Omental fat pad (tissue), 3 donors: ENCODE measurements at regions not wholly inside any gene's neighbourhood (a gene's known extent, or its start where the extent isn't known, plus 50 kb on each side); places are given as distances from the start of the nearest gene placed in this dataset.

Experiments used
- ATAC-seq: fragments of 150-250 bp; one replicate; pipeline ENCODE4 v1.9.1; 2016; ENCODE audit warnings: mild to moderate bottlenecking, moderate library complexity; ENCODE audit not compliant: low FRiP score
- DNase-seq: peaks from one replicate; pipeline ENCODE4 v3.0.0-alpha.2; 2019; ENCODE audit warnings: low spot score
- CTCF ChIP-seq, 3 donors: fragments of 450-650 bp; IDR thresholded peaks; one replicate each; pipeline ENCODE4 v1.5.1; 2016 to 2017; ENCODE audit warnings: antibody characterized with exemption in 3 of 3, mild to moderate bottlenecking in 3 of 3, moderate library complexity in 2 of 3

GRCh38 chr5:4212981-4213819 is 617.6 kb downstream of the IRX1 start:
- ATAC-seq (no peak), DNase-seq (no peak)
- no peak for TF ChIP-seq CTCF (IDR thresholded peaks at IDR 0.05)

DNA sequence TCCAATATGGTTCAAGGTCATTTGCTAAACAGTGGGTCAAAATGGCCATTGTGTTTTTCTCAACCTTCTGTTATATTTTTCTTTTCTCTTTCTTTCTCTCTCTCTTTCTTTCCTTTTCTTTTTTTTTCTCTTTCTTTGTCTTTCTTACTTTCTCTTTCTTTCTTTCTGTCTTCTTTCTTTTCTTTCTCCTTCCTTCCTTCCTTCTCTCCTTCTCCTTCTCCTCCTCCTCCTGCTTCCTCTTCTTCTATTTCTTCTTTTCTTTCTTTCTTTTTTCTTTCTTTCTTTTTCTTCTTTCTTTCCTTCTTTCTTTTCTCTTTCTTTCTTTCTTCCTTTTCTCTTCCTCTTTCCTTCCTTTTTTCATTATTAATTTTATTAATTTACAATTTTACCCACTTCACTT is 619.5 kb downstream of the IRX1 start:
- DNase-seq (no peak), ATAC-seq (no peak)
- TF ChIP-seq CTCF (IDR thresholded peaks at IDR 0.05) = no peak

- ATAC-seq = no peak
- TF ChIP-seq CTCF (IDR thresholded peaks at IDR 0.05) = no peak
- no peak for DNase-seq
Measured at GRCh38 chr5:4216142-4216541, 620.5 kb downstream of the IRX1 start.

DNA sequence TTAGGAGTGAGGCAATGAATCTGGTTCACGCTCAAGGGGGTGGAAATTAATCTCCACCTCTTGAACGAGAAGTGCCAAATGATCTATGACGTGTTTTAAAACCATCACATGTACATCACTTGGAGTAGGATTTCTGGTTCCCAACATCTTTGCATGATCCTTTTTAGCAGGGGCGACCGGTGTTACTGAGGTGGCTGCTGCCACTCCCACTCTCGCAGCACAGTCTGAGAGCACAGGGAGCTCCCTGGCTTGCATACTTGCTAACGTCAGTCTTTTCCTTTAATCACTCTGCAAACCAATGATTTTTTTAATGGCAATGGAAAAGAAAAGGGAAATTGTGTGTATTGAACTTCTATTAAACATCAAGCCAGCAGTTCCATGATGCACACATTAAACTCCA is 624.4 kb downstream of the IRX1 start:
- DNase-seq (no peak), ATAC-seq (no peak)
- TF ChIP-seq CTCF (IDR thresholded peaks at IDR 0.05) = no peak

- no peak for TF ChIP-seq CTCF (IDR thresholded peaks at IDR 0.05)
- DNase-seq (no peak), ATAC-seq (no peak)
Measured at GRCh38 chr5:4221048-4221447, 625.4 kb downstream of the IRX1 start.

DNA sequence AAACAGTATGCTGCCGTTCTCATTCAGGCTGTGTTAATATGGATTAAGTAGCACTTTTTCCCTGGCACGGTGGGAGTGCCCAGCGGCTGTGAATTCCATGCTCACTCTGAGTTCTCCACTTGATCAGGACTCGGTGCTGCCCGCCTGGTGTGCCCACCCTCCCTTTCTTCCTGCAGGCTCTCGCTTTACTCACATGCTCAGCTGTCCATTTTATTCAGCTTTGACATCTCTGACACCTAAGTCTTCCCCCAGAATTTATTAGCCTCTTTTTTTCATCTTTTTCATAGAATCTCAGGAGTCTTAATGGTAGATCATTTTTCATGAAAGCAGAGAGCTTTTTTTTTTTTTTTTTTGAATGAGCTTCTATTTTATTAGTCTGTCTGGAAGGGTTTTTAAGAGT is 626.5 kb downstream of the IRX1 start:
- DNase-seq (no peak), ATAC-seq (no peak)
- TF ChIP-seq CTCF (IDR thresholded peaks at IDR 0.05) = no peak

DNA sequence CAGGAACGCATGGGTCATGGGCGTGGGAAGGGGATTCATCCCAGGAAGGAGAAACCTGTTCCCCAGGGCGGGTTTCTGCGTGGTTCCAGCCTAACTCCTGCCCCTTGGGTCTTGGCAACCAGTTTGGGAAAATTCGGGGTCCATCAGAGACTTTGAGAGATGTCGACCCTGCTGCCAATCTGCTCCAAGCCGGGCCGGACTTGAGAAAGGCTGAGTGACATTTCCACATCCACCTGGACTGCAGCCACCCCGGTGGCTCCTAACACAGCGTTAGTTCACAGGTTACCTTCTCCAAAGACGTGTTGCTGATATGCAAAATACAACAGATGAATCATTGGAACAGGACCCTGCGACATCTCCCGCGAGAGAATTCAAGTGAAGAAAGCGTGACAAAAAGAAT is 627.2 kb downstream of the IRX1 start:
- ATAC-seq (no peak), DNase-seq (no peak)
- TF ChIP-seq CTCF (IDR thresholded peaks at IDR 0.05) = no peak
